ENCODE measurements at regions not wholly inside any gene's neighbourhood (a gene's known extent, or its start where the extent isn't known, plus 50 kb on each side); places are given as distances from the start of the nearest gene placed in this dataset.
"Not testable (repeated sequence)": the region's sequence is repeated elsewhere in the genome, so short reads cannot be mapped to it uniquely, and the experiment has no call there.

- CTCF ChIA-PET: no interaction called here
- H3K36me3 ChIP-seq (ENCODE audit: control insufficient read depth, insufficient read depth, low read length): no peaks in the 10 kb centered on the region
- DNase-seq (ENCODE audit: low read depth): no peak
- POLR2A ChIA-PET: no interaction called here
- TF ChIP-seq, protein P1, sequence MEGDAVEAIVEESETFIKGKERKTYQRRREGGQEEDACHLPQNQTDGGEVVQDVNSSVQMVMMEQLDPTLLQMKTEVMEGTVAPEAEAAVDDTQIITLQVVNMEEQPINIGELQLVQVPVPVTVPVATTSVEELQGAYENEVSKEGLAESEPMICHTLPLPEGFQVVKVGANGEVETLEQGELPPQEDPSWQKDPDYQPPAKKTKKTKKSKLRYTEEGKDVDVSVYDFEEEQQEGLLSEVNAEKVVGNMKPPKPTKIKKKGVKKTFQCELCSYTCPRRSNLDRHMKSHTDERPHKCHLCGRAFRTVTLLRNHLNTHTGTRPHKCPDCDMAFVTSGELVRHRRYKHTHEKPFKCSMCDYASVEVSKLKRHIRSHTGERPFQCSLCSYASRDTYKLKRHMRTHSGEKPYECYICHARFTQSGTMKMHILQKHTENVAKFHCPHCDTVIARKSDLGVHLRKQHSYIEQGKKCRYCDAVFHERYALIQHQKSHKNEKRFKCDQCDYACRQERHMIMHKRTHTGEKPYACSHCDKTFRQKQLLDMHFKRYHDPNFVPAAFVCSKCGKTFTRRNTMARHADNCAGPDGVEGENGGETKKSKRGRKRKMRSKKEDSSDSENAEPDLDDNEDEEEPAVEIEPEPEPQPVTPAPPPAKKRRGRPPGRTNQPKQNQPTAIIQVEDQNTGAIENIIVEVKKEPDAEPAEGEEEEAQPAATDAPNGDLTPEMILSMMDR (IDR thresholded peaks at IDR 0.05; ENCODE audit: insufficient read depth, low read depth, low read length): no peak
- no peaks in the 10 kb centered on the region for H3K27me3 ChIP-seq (ENCODE audit: control insufficient read depth, insufficient read depth, low read length)
- H3K4me3 ChIP-seq (ENCODE audit: low read depth, low read length): no peak overlapping the region
These were observed 92.9 kb downstream of the XRCC2 start for GRCh38 chr7:152583006-152583405.

- H3K36me3 ChIP-seq (ENCODE audit: control insufficient read depth, insufficient read depth, low read length): no peaks in the 10 kb centered on the region
- H3K4me3 ChIP-seq (ENCODE audit: low read depth, low read length): no peak overlapping the region
- no peaks in the 10 kb centered on the region; the same call in 1 of the 2 replicates for H3K27me3 ChIP-seq (ENCODE audit: control insufficient read depth, insufficient read depth, low read length)
- DNase-seq (ENCODE audit: low read depth): no peak
- ChIA-PET POLR2A (no interaction called here), CTCF (no interaction called here)
- TF ChIP-seq, protein P1 (IDR thresholded peaks at IDR 0.05; ENCODE audit: insufficient read depth, low read depth, low read length): no peak
These were observed 96.9 kb downstream of the XRCC2 start for GRCh38 chr7:152579070-152579469.

DNA sequence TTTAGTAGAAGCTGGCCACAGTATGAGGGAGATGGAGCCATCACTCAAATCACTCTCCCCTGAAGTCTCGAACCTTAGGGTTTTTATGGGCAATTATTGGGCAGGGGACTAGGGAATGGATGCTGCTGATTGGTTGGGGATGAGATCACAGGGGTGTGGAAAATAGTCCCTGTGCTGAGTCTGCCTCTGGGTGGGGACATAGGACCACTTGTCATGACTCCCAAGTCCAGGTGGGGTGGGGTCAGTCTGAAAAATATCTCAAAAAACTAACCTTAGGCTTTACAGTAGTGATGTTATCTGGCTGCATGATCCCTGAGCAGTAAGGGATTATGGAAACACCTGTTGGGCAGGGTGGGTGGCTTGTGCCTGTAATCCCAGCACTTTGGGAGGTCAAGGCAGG lies 98.6 kb downstream of the XRCC2 start:
- Histone ChIP-seq H3K27me3 (ENCODE audit: control insufficient read depth, insufficient read depth, low read length) (no peaks in the 10 kb centered on the region; the same call in 1 of the 2 replicates), H3K36me3 (ENCODE audit: control insufficient read depth, insufficient read depth, low read length) (no peaks in the 10 kb centered on the region), H3K4me3 (ENCODE audit: low read depth, low read length) (no peak overlapping the region)
- TF ChIP-seq, protein P1 (IDR thresholded peaks at IDR 0.05; ENCODE audit: insufficient read depth, low read depth, low read length): no peak
- no peak for DNase-seq (ENCODE audit: low read depth)
- ChIA-PET POLR2A (no interaction called here), CTCF (no interaction called here)

DNA sequence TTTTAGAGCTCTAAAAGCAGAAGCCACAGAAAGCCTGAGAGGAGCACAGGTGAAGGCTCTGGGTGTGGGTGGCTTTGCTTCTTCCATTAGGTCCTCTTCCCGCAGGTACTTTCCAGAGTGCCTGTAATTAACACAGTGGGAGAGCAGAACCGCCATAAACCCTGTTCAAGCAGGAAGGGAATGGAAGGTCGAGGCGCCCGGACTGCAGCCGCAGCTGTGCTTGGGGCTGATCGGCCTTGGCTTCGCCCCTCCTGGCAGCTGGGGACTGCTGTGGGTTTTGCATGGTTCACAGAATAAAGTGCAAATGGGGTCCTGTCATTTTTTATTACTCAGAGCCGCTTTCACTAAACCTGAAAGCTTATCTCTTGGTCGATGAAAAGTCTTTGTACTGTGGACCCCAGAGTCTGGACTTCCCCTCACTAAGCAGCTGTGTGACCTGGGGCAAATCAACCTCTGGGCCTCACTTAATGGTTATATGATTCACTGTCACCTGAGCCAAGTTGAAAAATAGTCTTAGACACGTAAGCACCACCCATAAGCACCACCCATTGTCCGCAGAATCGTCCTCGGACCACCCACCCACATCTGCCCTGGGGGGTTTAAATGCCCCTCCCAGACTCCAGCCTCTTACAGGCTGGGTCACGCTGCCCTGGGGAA lies 100.9 kb downstream of the XRCC2 start:
- CTCF ChIA-PET: no interaction called here
- no peaks in the 10 kb centered on the region; the same call in 1 of the 2 replicates for H3K27me3 ChIP-seq (ENCODE audit: control insufficient read depth, insufficient read depth, low read length)
- no peak for DNase-seq (ENCODE audit: low read depth)
- POLR2A ChIA-PET: no interaction called here
- H3K36me3 ChIP-seq (ENCODE audit: control insufficient read depth, insufficient read depth, low read length): no peaks in the 10 kb centered on the region
- TF ChIP-seq, protein P1 (IDR thresholded peaks at IDR 0.05; ENCODE audit: insufficient read depth, low read depth, low read length): no peak
- no peak overlapping the region for H3K4me3 ChIP-seq (ENCODE audit: low read depth, low read length)

DNA sequence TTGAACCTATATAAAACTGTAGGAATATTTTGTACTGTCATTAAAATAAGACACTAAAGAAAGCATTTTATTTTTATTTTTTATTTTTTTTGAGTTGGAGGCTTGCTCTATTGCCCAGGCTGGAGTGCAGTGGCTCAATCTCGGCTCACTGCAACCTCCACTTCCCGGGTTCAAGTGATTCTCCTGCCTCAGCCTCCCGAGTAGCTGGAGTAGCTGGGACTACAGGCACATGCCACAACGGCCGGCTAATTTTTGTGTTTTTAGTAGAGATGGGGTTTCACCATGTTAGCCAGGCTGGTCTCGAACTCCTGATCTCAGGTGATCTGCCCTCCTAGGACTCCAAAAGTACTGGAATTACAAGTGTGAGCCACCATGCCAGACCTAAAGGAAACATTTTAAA lies 102.8 kb downstream of the XRCC2 start:
- DNase-seq (ENCODE audit: low read depth); CTCF ChIA-PET; POLR2A ChIA-PET; H3K4me3 ChIP-seq (ENCODE audit: low read depth, low read length); H3K36me3 ChIP-seq (ENCODE audit: control insufficient read depth, insufficient read depth, low read length); H3K27me3 ChIP-seq (ENCODE audit: control insufficient read depth, insufficient read depth, low read length): not testable (repeated sequence)

DNA sequence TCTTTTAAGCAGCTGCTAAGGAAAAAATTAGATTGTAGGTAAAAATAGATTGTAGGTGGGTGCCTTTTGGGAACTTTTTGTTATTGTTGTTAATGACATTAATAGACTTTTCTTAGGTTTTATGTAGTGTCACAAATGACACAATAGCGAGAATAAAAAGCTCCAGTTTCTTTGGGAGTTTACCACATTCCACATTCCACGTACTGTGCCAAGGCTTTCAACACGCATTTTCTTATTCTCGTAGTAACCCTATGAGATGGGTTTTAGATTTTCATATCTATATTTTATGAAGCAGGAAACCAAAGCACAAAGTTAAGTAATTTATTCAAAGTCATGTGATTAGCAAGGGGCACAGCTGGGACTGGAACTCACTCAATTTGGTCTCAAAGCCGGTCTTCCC lies 103.8 kb downstream of the XRCC2 start:
- CTCF ChIA-PET: no interaction called here
- POLR2A ChIA-PET: interaction anchor here (0.7 kb wide), 1 partner anchor 10 kb away, joined by 3 read pairs; no protein-coding TSS in a partner anchor
- Histone ChIP-seq H3K4me3 (ENCODE audit: low read depth, low read length) (no peak overlapping the region), H3K36me3 (ENCODE audit: control insufficient read depth, insufficient read depth, low read length) (no peaks in the 10 kb centered on the region), H3K27me3 (ENCODE audit: control insufficient read depth, insufficient read depth, low read length) (no peaks in the 10 kb centered on the region; the same call in 1 of the 2 replicates)
- no peak for DNase-seq (ENCODE audit: low read depth)
- TF ChIP-seq, protein P1 (IDR thresholded peaks at IDR 0.05; ENCODE audit: insufficient read depth, low read depth, low read length): no peak
